ENCODE measurements at regions not wholly inside any gene's neighbourhood (a gene's known extent, or its start where the extent isn't known, plus 50 kb on each side); places are given as distances from the start of the nearest gene placed in this dataset.

GRCh38 chr14:61929651-61930050 is 167.4 kb downstream of the SNAPC1 start (continued):
- no peak for TF ChIP-seq MCM5 (IDR thresholded peaks at IDR 0.05; ENCODE audit: low read depth)
- TF ChIP-seq CREB5 (CRISPR knock-in tag; IDR thresholded peaks at IDR 0.05): no peak
- TF ChIP-seq ZBTB33 (CRISPR knock-in tag; IDR thresholded peaks at IDR 0.05): no peak
- TF ChIP-seq U2AF1 (optimal IDR thresholded peaks at IDR 0.05; ENCODE audit: low read depth, low read length): no peak
- no peak for TF ChIP-seq KAT8 (IDR thresholded peaks at IDR 0.05; ENCODE audit: low read depth)
- no peak for TF ChIP-seq ZBTB26 (CRISPR knock-in tag; IDR thresholded peaks at IDR 0.05)
- TF ChIP-seq ZBTB1 (CRISPR knock-in tag; IDR thresholded peaks at IDR 0.05; ENCODE audit: borderline replicate concordance, low read depth): no peak
- no peak for TF ChIP-seq ILK (tag; IDR thresholded peaks at IDR 0.05; ENCODE audit: borderline replicate concordance, low read depth)
- TF ChIP-seq GATAD2B (IDR thresholded peaks at IDR 0.05; ENCODE audit: borderline replicate concordance): no peak
- TF ChIP-seq ASH1L (IDR thresholded peaks at IDR 0.05; ENCODE audit: borderline replicate concordance, low read depth, partially characterized antibody): no peak
- no peak for TF ChIP-seq ZNF224 (CRISPR knock-in tag; IDR thresholded peaks at IDR 0.05)
